Heart left ventricle (tissue), 16 donors: ENCODE measurements at regions not wholly inside any gene's neighbourhood (a gene's known extent, or its start where the extent isn't known, plus 50 kb on each side); places are given as distances from the start of the nearest gene placed in this dataset.
"Not testable (repeated sequence)": the region's sequence is repeated elsewhere in the genome, so short reads cannot be mapped to it uniquely, and the experiment has no call there.

Source experiments
- ATAC-seq, 4 donors: fragments of 200-7000 bp; cut with Tn5 transposase; one replicate each; pipeline ENCODE4 v1.9.1; 2020 to 2022; ENCODE audit warnings: moderate library complexity in 4 of 4, mild to moderate bottlenecking in 3 of 4, moderate number of reproducible peaks in 1 of 4
- DNase-seq, 5 donors: peaks; one replicate each; pipeline ENCODE4 v3.0.0-alpha.2; 2020
- H3K27ac ChIP-seq, 12 donors: fragments of 200-600 bp; sonication (generic) in 4 of 12; one replicate each; pipeline versions ENCODE4 v1.5.0 to v1.8.0; 2016 to 2022; ENCODE audit warnings: mild to moderate bottlenecking in 2 of 12
- H3K27me3 ChIP-seq, 9 donors: fragments of 200-600 bp; sonication (generic) in 2 of 9; one replicate each; pipeline versions ENCODE4 v1.5.1 to v1.8.0; 2016 to 2022; ENCODE audit warnings: mild to moderate bottlenecking in 3 of 9
- H3K36me3 ChIP-seq, 9 donors: fragments of 200-600 bp; sonication (generic) in 2 of 9; one replicate each; pipeline versions ENCODE4 v1.5.0 to v1.8.0; 2018 to 2022; ENCODE audit warnings: mild to moderate bottlenecking in 2 of 9
- H3K4me1 ChIP-seq, 12 donors: fragments of 200-600 bp; sonication (generic) in 4 of 12; one replicate each; pipeline versions ENCODE4 v1.5.0 to v1.8.0; 2016 to 2022; ENCODE audit warnings: mild to moderate bottlenecking in 3 of 12
- H3K4me3 ChIP-seq, 12 donors: fragments of 200-600 bp; sonication (generic) in 4 of 12; one replicate each; pipeline versions ENCODE4 v1.5.0 to v1.8.0; 2017 to 2022; ENCODE audit warnings: mild to moderate bottlenecking in 9 of 12, moderate library complexity in 4 of 12
- H3K9me3 ChIP-seq, 12 donors: fragments of 200-600 bp; sonication (generic) in 4 of 12; one replicate each; pipeline versions ENCODE4 v1.5.0 to v1.8.0; 2016 to 2022; ENCODE audit warnings: mild to moderate bottlenecking in 1 of 12
- CTCF ChIP-seq, 12 donors: fragments of 200-600 bp; sonication (generic) in 4 of 12; IDR thresholded peaks; one replicate each; pipeline versions ENCODE4 v1.5.0 to v1.8.0; 2018 to 2022; ENCODE audit warnings: antibody characterized with exemption in 12 of 12, mild to moderate bottlenecking in 5 of 12
- POLR2A ChIP-seq, 2 donors: fragments of 450-650 bp; IDR thresholded peaks; one replicate each; pipeline ENCODE4 v1.6.1; 2017; ENCODE audit warnings: antibody characterized with exemption in 2 of 2, mild to moderate bottlenecking in 2 of 2, moderate library complexity in 2 of 2
- WGBS, 4 donors: extraction: QIAGEN DNeasy Blood & Tissue Kit in 2 of 4; methylation state at CpG; one replicate each; pipeline versions ENCODE4 v1.1.5 to v1.1.7; 2013 to 2018; 5-methylcytosine and 5-hydroxymethylcytosine counted together
- intact Hi-C, 10 donors: fragments of 100-400 bp; cut with DNase I; formaldehyde crosslinking; loops; one replicate each; pipeline versions ENCODE4 v1.11.1 to v1.14.2; 2022
- donor health status: ischemic (EF 13 %, LVEDD 7.1; RV severe dilation, severe dysfunction).
- donor health status: healthy with polysubstance abuse.
- donor health status: DM: no; HTN: yes; CAD: no.
- donor health status: DM: no; HTN: no; CAD: no.
- donor health status: ischemic (EF 25% LVEDD 6.9; RV normal size, moderate dysfunction).
- donor health status: ischemic (EF 25% LVEDD 5.7; RV mildly dilated, moderate dysfunction).
- donor health status: healthy.
- donor health status: DM: yes; HTN: yes; CAD: no.
- donor health status: ischemic (EF 35%, LVEDD 5.7; RV mildly dilated, moderate dysfunction).
- donor health status: nonischemic (EF 11% LVEDD 7.7; RV severe dilation, severe dysfunction).
- donor health status: DM: yes; HTN: yes; CAD: no.
- donor health status: PGD.
- donor health status: ischemic (EF 29% LVEDD 5.4; RV normal size, mild dysfunction).
- donor health status: nonischemic (EF 23%, LVEDD 6.1; RV moderate dilation, normal function).

GRCh38 chr5:12133520-12133919 is 229.3 kb upstream of the CTNND2 start:
- H3K27me3 ChIP-seq: no peaks in the 10 kb centered on the region
- TF ChIP-seq CTCF (IDR thresholded peaks at IDR 0.05): no peak
- TF ChIP-seq POLR2A (IDR thresholded peaks at IDR 0.05): no peak
- H3K4me3 ChIP-seq: no peak overlapping the region
- H3K27ac ChIP-seq: no peak overlapping the region
- 0 to 88% (median 47%) methylated on average over 1 of the region's 1 CpG for WGBS, 4 donors
- DNase-seq: no peak
- H3K9me3 ChIP-seq: peaks cover 0 to 62% (median 6%) of the 10 kb centered on the region in 12 donors
- ATAC-seq: no peak
- intact Hi-C loops: no loop called here
- no peaks in the 10 kb centered on the region for H3K4me1 ChIP-seq
- H3K36me3 ChIP-seq: no peaks in the 10 kb centered on the region

- H3K27ac ChIP-seq, intact Hi-C loops, ATAC-seq, DNase-seq, H3K4me1 ChIP-seq, H3K4me3 ChIP-seq, H3K36me3 ChIP-seq, H3K27me3 ChIP-seq: not testable (repeated sequence)
- 85 to 97% (median 92%) methylated on average over 2 of the region's 2 CpGs for WGBS, 4 donors
- H3K9me3 ChIP-seq: peaks cover 0 to 54% (median 6%) of the 10 kb centered on the region in 12 donors
These were observed 226.8 kb upstream of the CTNND2 start for GRCh38 chr5:12131020-12131419.

GRCh38 chr5:12125895-12126294 is 221.6 kb upstream of the CTNND2 start:
- H3K9me3 ChIP-seq: peaks cover 0 to 12% (median under 1%) of the 10 kb centered on the region in 12 donors
- no peak overlapping the region for H3K4me3 ChIP-seq
- DNase-seq: no peak
- no peaks in the 10 kb centered on the region for H3K4me1 ChIP-seq
- H3K27me3 ChIP-seq: no peaks in the 10 kb centered on the region
- H3K36me3 ChIP-seq: no peaks in the 10 kb centered on the region
- ATAC-seq: no peak
- H3K27ac ChIP-seq: no peak overlapping the region
- intact Hi-C loops: no loop called here
- 68 to 86% (median 82%) methylated on average over 6 to 7 of the region's 7 CpGs for WGBS, 4 donors
- no peak for TF ChIP-seq CTCF (IDR thresholded peaks at IDR 0.05)
- no peak for TF ChIP-seq POLR2A (IDR thresholded peaks at IDR 0.05)

GRCh38 chr5:12119657-12120056 is 215.4 kb upstream of the CTNND2 start:
- no peak for TF ChIP-seq CTCF (IDR thresholded peaks at IDR 0.05)
- no peak for TF ChIP-seq POLR2A (IDR thresholded peaks at IDR 0.05)
- ATAC-seq (no peak), DNase-seq (no peak)
- intact Hi-C loops: no loop called here
- Histone ChIP-seq H3K27me3 (no peaks in the 10 kb centered on the region), H3K4me3 (no peak overlapping the region), H3K36me3 (no peaks in the 10 kb centered on the region), H3K27ac (no peak overlapping the region), H3K4me1 (no peaks in the 10 kb centered on the region), H3K9me3 (no peaks in the 10 kb centered on the region)
- WGBS, 4 donors: 27 to 38% (median 34%) methylated on average over 3 of the region's 3 CpGs

- no peak for ATAC-seq
- WGBS, 4 donors: 86 to 93% (median 89%) methylated on average over 1 of the region's 1 CpG
- no peaks in the 10 kb centered on the region for H3K27me3 ChIP-seq
These were observed 209.8 kb upstream of the CTNND2 start for GRCh38 chr5:12114075-12114474.

More at GRCh38 chr5:12114075-12114474, 209.8 kb upstream of the CTNND2 start:
- Histone ChIP-seq H3K36me3 (no peaks in the 10 kb centered on the region), H3K4me3 (no peak overlapping the region), H3K9me3 (no peaks in the 10 kb centered on the region), H3K27ac (no peak overlapping the region), H3K4me1 (no peaks in the 10 kb centered on the region)
- intact Hi-C loops: no loop called here
- DNase-seq: no peak
- no peak for TF ChIP-seq CTCF (IDR thresholded peaks at IDR 0.05)
- no peak for TF ChIP-seq POLR2A (IDR thresholded peaks at IDR 0.05)
